NT2/D1 (cell line): ENCODE measurements at regions not wholly inside any gene's neighbourhood (a gene's known extent, or its start where the extent isn't known, plus 50 kb on each side); places are given as distances from the start of the nearest gene placed in this dataset.
A peak's percentile ranks its signal among the peaks of the same experiment; 100 is the strongest.

Experiments
- DNase-seq: peaks from one replicate; pipeline ENCODE4 v3.0.0-alpha.2; 2011; ENCODE audit warnings: low read depth, low spot score
- H3K27me3 ChIP-seq: 2 replicates; pipeline ENCODE4 v1.6.0; 2011; ENCODE audit warnings: mild to moderate bottlenecking; ENCODE audit not compliant: insufficient read length, insufficient read depth
- H3K36me3 ChIP-seq: 2 replicates; pipeline ENCODE4 v1.6.1; 2011; ENCODE audit warnings: mild to moderate bottlenecking, low read length, mixed read lengths; ENCODE audit not compliant: insufficient read depth, insufficient read length
- H3K4me1 ChIP-seq: 2 replicates; pipeline ENCODE4 v1.5.1; 2011; ENCODE audit not compliant: insufficient read depth, insufficient read length
- H3K4me3 ChIP-seq: 2 replicates; pipeline ENCODE4 v1.5.1; 2011; ENCODE audit warnings: low read depth; ENCODE audit not compliant: insufficient read length
- H3K9ac ChIP-seq: 2 replicates; pipeline ENCODE4 v1.6.0; 2011; ENCODE audit warnings: low read depth; ENCODE audit not compliant: insufficient read length
- H3K9me3 ChIP-seq: 2 replicates; pipeline ENCODE4 v1.5.1; 2011; ENCODE audit warnings: mild to moderate bottlenecking, low read length; ENCODE audit not compliant: insufficient read depth
- SUZ12 ChIP-seq: IDR thresholded peaks from 2 replicates; pipeline ENCODE4 v1.6.1; 2011; ENCODE audit not compliant: insufficient read length, insufficient read depth; ENCODE audit errors: extremely low read depth
- YY1 ChIP-seq: IDR thresholded peaks from 2 replicates; pipeline ENCODE4 v1.6.1; 2011; ENCODE audit not compliant: insufficient read length, insufficient read depth
- ZNF274 ChIP-seq: IDR thresholded peaks from 2 replicates; pipeline ENCODE4 v1.6.1; 2011; ENCODE audit warnings: mild to moderate bottlenecking, low read depth, low read length

- H3K9ac ChIP-seq = no peak overlapping the region
- no peak for DNase-seq
- no peaks in the 10 kb centered on the region for H3K27me3 ChIP-seq
- H3K36me3 ChIP-seq = no peaks in the 10 kb centered on the region
- H3K4me1 ChIP-seq = no peaks in the 10 kb centered on the region
- TF ChIP-seq YY1 (no peak), ZNF274 (no peak), SUZ12 (no peak)
- no peak overlapping the region for H3K4me3 ChIP-seq
- no peaks in the 10 kb centered on the region for H3K9me3 ChIP-seq
Measured at GRCh38 chr20:19012676-19013075, 199.1 kb downstream of the SCP2D1 start.

DNA sequence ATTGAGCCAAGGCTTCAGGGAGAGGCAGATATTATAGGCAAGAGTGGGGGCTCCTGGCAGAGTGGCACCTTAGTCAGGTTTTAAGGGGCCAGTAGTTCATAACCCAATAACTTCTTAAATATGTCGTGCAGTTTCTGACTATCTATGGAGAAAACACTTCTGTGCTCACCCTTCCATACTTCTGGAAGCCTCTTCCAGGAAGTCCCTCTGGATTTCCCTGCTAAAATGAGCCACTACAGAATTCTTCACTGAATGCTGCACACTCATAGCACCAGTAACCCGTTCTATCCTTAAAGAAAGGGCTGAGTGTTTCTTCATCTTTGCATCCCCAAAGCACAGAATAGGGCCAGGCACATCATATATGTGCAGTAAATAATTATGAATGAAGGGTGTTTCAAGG lies 198.5 kb upstream of the SLC24A3 start:
- no peak for DNase-seq
- H3K27me3 ChIP-seq = no peaks in the 10 kb centered on the region
- no peaks in the 10 kb centered on the region for H3K9me3 ChIP-seq
- no peaks in the 10 kb centered on the region for H3K36me3 ChIP-seq
- no peak for TF ChIP-seq YY1
- TF ChIP-seq ZNF274 = no peak
- TF ChIP-seq SUZ12 = no peak
- no peak overlapping the region for H3K4me3 ChIP-seq
- H3K9ac ChIP-seq = no peak overlapping the region
- peaks cover 1% of the 10 kb centered on the region for H3K4me1 ChIP-seq

GRCh38 chr20:19015351-19016139 lies 196.9 kb upstream of the SLC24A3 start:
- Histone ChIP-seq H3K4me3 (no peak overlapping the region), H3K27me3 (no peaks in the 10 kb centered on the region), H3K9ac (no peak overlapping the region), H3K36me3 (no peaks in the 10 kb centered on the region), H3K9me3 (no peaks in the 10 kb centered on the region), H3K4me1 (peaks cover 2% of the 10 kb centered on the region)
- TF ChIP-seq ZNF274 (no peak), SUZ12 (no peak), YY1 (no peak)
- DNase-seq = peak; percentile 9

GRCh38 chr20:19016140-19016497 lies 196.3 kb upstream of the SLC24A3 start:
- H3K36me3 ChIP-seq = no peaks in the 10 kb centered on the region

GRCh38 chr20:19017104-19017690 lies 195.2 kb upstream of the SLC24A3 start:
- H3K36me3 ChIP-seq = no peaks in the 10 kb centered on the region
- no peak for DNase-seq
- no peak overlapping the region for H3K9ac ChIP-seq
- H3K9me3 ChIP-seq = no peaks in the 10 kb centered on the region; the same call in 1 of the 2 replicates
- no peak for TF ChIP-seq ZNF274
- TF ChIP-seq SUZ12 = no peak
- no peak for TF ChIP-seq YY1
- H3K4me3 ChIP-seq = no peak overlapping the region
- no peaks in the 10 kb centered on the region for H3K27me3 ChIP-seq
- peaks cover 2% of the 10 kb centered on the region for H3K4me1 ChIP-seq

More at GRCh38 chr20:19016140-19016497, 196.3 kb upstream of the SLC24A3 start:
- no peak overlapping the region for H3K4me3 ChIP-seq
- H3K9ac ChIP-seq = no peak overlapping the region
- no peaks in the 10 kb centered on the region; the same call in 1 of the 2 replicates for H3K9me3 ChIP-seq
- no peak for DNase-seq
- no peaks in the 10 kb centered on the region for H3K27me3 ChIP-seq
- peaks cover 2% of the 10 kb centered on the region for H3K4me1 ChIP-seq
- no peak for TF ChIP-seq ZNF274
- no peak for TF ChIP-seq YY1
- no peak for TF ChIP-seq SUZ12

GRCh38 chr20:19018881-19019280 lies 193.6 kb upstream of the SLC24A3 start:
- Histone ChIP-seq H3K4me3 (no peak overlapping the region), H3K9me3 (no peaks in the 10 kb centered on the region; the same call in 1 of the 2 replicates), H3K9ac (no peak overlapping the region), H3K36me3 (no peaks in the 10 kb centered on the region), H3K27me3 (no peaks in the 10 kb centered on the region), H3K4me1 (peaks cover 2% of the 10 kb centered on the region)
- DNase-seq = no peak
- no peak for TF ChIP-seq ZNF274
- no peak for TF ChIP-seq YY1

DNA sequence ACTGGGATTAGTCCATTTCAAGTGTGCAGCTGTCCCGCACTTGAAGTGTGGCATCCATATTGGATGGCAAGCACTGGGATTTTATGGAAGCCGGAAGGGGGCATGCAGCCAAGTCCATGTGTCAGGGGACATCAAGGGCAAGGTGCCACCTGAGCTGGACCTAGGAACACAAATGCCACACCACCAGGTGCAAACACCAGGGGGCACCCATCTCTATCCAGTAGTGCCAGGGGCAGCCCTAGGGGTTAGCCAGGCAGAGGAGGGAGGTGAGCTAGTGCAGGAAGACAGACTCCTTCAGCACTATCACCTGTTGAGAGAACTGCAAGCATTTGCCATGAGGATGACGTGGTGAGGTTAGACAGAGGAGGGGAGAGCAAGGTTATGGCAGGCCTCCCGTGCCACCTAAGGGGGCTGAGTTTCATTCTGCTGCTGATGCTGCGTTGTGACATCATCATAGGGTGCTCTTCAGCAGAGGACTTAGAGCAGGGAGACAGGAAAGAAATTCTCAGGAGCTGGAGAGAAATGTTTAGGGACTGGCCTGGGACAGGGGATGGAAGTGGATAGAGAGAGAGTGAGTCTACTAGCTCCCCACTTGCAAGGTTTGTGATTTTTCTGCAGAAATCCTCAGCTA lies 192.6 kb upstream of the SLC24A3 start:
- no peak overlapping the region for H3K9ac ChIP-seq
- TF ChIP-seq ZNF274 (no peak), YY1 (no peak), SUZ12 (no peak)
- H3K9me3 ChIP-seq = no peaks in the 10 kb centered on the region; the same call in 1 of the 2 replicates
- DNase-seq = no peak
- H3K4me1 ChIP-seq = peaks cover 2% of the 10 kb centered on the region
- no peak overlapping the region for H3K4me3 ChIP-seq
- no peaks in the 10 kb centered on the region for H3K36me3 ChIP-seq
- H3K27me3 ChIP-seq = no peaks in the 10 kb centered on the region
